ENCODE measurements at regions not wholly inside any gene's neighbourhood (a gene's known extent, or its start where the extent isn't known, plus 50 kb on each side); places are given as distances from the start of the nearest gene placed in this dataset.

DNA sequence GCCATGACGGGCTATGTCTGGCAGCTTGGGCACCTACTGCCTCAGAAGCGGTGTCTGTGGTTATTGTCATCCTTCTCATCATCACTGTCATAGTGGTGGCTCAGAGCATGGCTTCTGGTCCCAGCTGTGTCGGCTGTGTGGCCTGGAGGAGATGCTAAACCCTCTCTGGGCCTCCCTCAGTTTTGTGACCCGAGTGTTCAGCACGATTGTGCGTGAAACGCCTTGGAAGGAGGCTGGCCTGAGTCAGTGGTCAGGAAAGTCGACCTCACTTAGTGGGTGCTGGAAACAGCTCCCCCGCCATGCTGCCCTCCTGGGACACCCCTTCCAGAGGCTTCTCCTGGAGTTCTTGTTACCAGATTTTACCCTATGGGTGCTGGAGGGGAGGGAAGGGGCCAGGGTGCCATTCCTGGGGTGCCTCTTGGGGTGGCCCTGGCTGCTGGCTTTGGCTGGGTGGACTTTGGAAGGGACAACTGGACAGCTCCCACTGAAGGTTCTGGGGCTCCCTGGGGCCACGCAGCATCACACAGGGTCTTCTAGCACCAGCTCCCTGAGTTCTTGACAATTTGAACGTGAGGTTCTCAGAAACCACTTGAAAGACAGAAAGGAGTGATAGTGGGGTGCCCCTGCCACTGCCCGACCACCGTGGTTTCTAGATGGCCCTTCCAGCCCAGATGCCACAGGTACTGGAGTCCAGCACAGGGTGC is 226.5 kb upstream of the GSE1 start:
- Histone ChIP-seq H3K4me2 (no peak overlapping the region), H3K79me2 (no peaks in the 10 kb centered on the region), H3K27ac (no peak overlapping the region), H3K27me3 (no peaks in the 10 kb centered on the region), H4K20me1 (ENCODE audit: insufficient read depth, poor library complexity, severe bottlenecking) (no peaks in the 10 kb centered on the region), H3K4me1 (ENCODE audit: insufficient read depth) (peaks cover 29% of the 10 kb centered on the region), H3K36me3 (replicated peaks; ENCODE audit: insufficient read depth, low read depth) (no peaks in the 10 kb centered on the region), H3K9me3 (ENCODE audit: low read depth) (no peaks in the 10 kb centered on the region), H3K9me2 (replicated peaks; ENCODE audit: insufficient read depth) (no peaks in the 10 kb centered on the region), H3K4me3 (no peak overlapping the region), H2AFZ (no peak overlapping the region)
- 95% methylated on average over 13 of the region's 13 CpGs for whole genome bisulfite sequencing (ENCODE audit: low lambda C conversion rate, missing lambda C conversion rate)
- DNase-seq (ENCODE audit: low spot score) = no peak
- TF ChIP-seq EZH2 (IDR thresholded peaks at IDR 0.05; ENCODE audit: borderline replicate concordance) (no peak), EZH2phosphoT487 (IDR thresholded peaks at IDR 0.05; ENCODE audit: low read depth, severe bottlenecking, unreplicated experiment) (no peak)
- TF ChIP-seq, protein P1, sequence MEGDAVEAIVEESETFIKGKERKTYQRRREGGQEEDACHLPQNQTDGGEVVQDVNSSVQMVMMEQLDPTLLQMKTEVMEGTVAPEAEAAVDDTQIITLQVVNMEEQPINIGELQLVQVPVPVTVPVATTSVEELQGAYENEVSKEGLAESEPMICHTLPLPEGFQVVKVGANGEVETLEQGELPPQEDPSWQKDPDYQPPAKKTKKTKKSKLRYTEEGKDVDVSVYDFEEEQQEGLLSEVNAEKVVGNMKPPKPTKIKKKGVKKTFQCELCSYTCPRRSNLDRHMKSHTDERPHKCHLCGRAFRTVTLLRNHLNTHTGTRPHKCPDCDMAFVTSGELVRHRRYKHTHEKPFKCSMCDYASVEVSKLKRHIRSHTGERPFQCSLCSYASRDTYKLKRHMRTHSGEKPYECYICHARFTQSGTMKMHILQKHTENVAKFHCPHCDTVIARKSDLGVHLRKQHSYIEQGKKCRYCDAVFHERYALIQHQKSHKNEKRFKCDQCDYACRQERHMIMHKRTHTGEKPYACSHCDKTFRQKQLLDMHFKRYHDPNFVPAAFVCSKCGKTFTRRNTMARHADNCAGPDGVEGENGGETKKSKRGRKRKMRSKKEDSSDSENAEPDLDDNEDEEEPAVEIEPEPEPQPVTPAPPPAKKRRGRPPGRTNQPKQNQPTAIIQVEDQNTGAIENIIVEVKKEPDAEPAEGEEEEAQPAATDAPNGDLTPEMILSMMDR (IDR thresholded peaks at IDR 0.05; ENCODE audit: poor library complexity) = no peak

DNA sequence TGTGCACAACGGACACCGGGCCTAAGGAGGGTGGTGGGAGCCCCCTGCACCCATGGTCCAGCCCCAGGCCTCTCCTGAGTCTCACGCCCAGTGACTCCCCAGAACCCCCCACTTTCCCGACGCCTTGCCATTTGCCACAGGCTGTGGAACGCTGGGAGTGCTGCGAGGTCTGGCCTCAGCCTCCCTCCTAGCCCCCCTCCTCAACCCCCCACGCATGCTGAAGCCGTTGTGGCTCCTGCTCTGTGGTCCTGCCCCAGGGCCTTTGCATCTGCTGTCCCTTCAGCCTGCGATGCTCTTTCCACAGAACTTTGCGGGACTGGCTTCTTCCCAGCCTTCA is 226.0 kb upstream of the GSE1 start:
- Histone ChIP-seq H3K79me2 (no peaks in the 10 kb centered on the region), H4K20me1 (ENCODE audit: insufficient read depth, poor library complexity, severe bottlenecking) (no peaks in the 10 kb centered on the region), H3K9me2 (replicated peaks; ENCODE audit: insufficient read depth) (no peaks in the 10 kb centered on the region), H3K9me3 (ENCODE audit: low read depth) (no peaks in the 10 kb centered on the region), H2AFZ (no peak overlapping the region), H3K4me3 (no peak overlapping the region), H3K27me3 (no peaks in the 10 kb centered on the region), H3K4me1 (ENCODE audit: insufficient read depth) (peaks cover 26% of the 10 kb centered on the region), H3K4me2 (no peak overlapping the region), H3K36me3 (replicated peaks; ENCODE audit: insufficient read depth, low read depth) (no peaks in the 10 kb centered on the region), H3K27ac (no peak overlapping the region)
- DNase-seq (ENCODE audit: low spot score) = no peak
- 98% methylated on average over 4 of the region's 11 CpGs for WGBS (ENCODE audit: low lambda C conversion rate, missing lambda C conversion rate)
- TF ChIP-seq, protein P1 (IDR thresholded peaks at IDR 0.05; ENCODE audit: poor library complexity) = no peak
- TF ChIP-seq EZH2 (IDR thresholded peaks at IDR 0.05; ENCODE audit: borderline replicate concordance) (no peak), EZH2phosphoT487 (IDR thresholded peaks at IDR 0.05; ENCODE audit: low read depth, severe bottlenecking, unreplicated experiment) (no peak)

DNA sequence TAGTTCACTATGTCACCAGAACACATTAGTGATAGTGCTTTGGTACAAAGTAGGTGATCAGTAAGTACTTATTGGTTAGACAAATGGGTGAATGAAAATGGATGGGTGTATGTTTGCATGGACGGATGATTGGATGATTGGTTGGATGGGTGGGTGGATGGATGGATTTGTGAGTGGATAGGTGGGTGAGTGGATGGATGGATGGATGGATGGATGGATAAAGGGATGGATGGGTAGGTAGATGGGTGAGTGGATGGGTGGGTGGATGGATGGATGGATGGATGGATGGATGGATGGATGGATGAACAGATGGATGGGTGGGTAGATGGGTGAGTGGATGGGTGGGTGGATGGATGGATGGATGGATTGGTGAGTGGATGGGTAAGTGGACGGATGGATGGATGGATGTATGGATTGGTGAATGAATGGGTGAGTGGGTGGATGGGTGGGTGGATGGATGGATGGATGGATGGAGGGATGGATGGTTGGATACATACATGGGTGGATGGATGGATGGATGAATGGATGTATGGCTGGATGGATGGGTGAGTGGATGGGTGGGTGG is 225.3 kb upstream of the GSE1 start:
- DNase-seq (ENCODE audit: low spot score) = no peak
- no peak overlapping the region for H3K27ac ChIP-seq
- H4K20me1 ChIP-seq (ENCODE audit: insufficient read depth, poor library complexity, severe bottlenecking) = no peaks in the 10 kb centered on the region

More for the DNA sequence above, 225.3 kb upstream of the GSE1 start:
- no peaks in the 10 kb centered on the region for H3K9me2 ChIP-seq (replicated peaks; ENCODE audit: insufficient read depth)
- H3K36me3 ChIP-seq (replicated peaks; ENCODE audit: insufficient read depth, low read depth) = no peaks in the 10 kb centered on the region
- H3K27me3 ChIP-seq = no peaks in the 10 kb centered on the region
- WGBS (ENCODE audit: low lambda C conversion rate, missing lambda C conversion rate) = 99% methylated on average over 2 of the region's 2 CpGs
- H2AFZ ChIP-seq = no peak overlapping the region
- H3K79me2 ChIP-seq = no peaks in the 10 kb centered on the region
- peaks cover 23% of the 10 kb centered on the region for H3K4me1 ChIP-seq (ENCODE audit: insufficient read depth)
- H3K4me2 ChIP-seq = no peak overlapping the region
- no peaks in the 10 kb centered on the region for H3K9me3 ChIP-seq (ENCODE audit: low read depth)
- TF ChIP-seq EZH2 (IDR thresholded peaks at IDR 0.05; ENCODE audit: borderline replicate concordance) (no peak), EZH2phosphoT487 (IDR thresholded peaks at IDR 0.05; ENCODE audit: low read depth, severe bottlenecking, unreplicated experiment) (no peak)
- TF ChIP-seq, protein P1 (IDR thresholded peaks at IDR 0.05; ENCODE audit: poor library complexity) = no peak
- H3K4me3 ChIP-seq = no peak overlapping the region

Measured in hepatocyte (in vitro differentiated cells).